ENCODE measurements at regions not wholly inside any gene's neighbourhood (a gene's known extent, or its start where the extent isn't known, plus 50 kb on each side); places are given as distances from the start of the nearest gene placed in this dataset.

DNA sequence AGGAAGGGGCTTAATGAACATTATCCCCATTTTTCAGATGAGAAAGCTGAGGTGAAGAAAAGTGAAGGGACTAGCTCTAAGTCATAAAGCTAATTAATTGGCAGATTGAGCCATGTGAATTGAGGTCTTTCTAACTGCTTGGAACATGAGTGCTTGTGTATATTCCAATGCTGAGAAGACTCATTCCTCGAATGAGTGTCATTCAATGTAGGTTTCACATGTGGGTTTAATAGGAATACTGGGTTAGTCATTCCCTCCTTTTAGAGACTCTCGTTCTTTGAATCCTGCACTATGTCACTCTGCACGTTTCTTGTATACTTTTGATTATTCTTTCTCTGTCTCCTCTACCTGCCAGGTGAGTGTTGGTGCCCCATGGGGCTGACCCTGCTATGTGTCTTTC, 218.2 kb downstream of the HRH4 start:
- TF ChIP-seq POLR2A (IDR thresholded peaks at IDR 0.05): no peak
- TF ChIP-seq, protein P1, sequence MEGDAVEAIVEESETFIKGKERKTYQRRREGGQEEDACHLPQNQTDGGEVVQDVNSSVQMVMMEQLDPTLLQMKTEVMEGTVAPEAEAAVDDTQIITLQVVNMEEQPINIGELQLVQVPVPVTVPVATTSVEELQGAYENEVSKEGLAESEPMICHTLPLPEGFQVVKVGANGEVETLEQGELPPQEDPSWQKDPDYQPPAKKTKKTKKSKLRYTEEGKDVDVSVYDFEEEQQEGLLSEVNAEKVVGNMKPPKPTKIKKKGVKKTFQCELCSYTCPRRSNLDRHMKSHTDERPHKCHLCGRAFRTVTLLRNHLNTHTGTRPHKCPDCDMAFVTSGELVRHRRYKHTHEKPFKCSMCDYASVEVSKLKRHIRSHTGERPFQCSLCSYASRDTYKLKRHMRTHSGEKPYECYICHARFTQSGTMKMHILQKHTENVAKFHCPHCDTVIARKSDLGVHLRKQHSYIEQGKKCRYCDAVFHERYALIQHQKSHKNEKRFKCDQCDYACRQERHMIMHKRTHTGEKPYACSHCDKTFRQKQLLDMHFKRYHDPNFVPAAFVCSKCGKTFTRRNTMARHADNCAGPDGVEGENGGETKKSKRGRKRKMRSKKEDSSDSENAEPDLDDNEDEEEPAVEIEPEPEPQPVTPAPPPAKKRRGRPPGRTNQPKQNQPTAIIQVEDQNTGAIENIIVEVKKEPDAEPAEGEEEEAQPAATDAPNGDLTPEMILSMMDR (IDR thresholded peaks at IDR 0.05): no peak
- TF ChIP-seq POLR2AphosphoS5 (IDR thresholded peaks at IDR 0.05): no peak
- TF ChIP-seq EP300 (IDR thresholded peaks at IDR 0.05): no peak
